ENCODE measurements at regions not wholly inside any gene's neighbourhood (a gene's known extent, or its start where the extent isn't known, plus 50 kb on each side); places are given as distances from the start of the nearest gene placed in this dataset.

DNA sequence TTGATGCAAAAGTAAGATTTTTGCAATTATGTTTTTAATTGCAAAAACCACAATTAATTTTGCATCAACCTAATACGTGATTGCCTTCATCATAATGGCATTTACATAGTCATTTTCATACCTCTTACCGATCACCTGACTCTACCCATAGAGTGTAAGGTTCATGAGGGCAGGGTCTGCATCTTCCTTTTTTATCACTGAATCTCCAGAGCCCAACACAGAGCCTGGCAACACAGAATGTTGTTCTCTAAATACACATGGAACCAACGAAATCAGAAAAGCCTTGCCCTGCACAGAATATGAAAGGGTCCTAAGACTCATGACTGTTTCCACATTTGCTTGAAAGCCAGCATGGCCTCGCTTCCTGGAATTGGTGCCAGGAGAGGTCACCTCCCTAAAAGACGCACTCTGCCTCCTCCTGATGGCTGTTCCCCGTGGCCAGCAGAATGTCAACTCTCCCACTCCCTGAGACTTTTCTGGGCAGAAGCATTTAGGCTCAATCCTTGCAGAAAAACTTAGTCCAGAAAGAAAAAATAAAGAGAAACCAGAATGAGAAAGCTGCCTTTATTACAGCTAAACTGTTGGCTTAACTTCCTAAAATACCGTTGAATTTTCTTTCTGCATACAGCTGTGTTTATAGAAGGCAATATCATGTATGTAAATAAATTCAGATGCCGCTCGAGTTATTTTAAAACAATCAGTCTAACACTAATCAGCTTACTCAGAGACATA, 327.8 kb upstream of the MAF start:
- no peak for DNase-seq (ENCODE audit: low spot score)
- intact Hi-C loops (cut with micrococcal nuclease): no loop called here
- H3K27me3 Mint-ChIP-seq (ENCODE audit: low read depth): peaks cover 6% of the 10 kb centered on the region
- H3K36me3 Mint-ChIP-seq (ENCODE audit: low read depth): no peaks in the 10 kb centered on the region
- no peaks in the 10 kb centered on the region for H3K9me3 Mint-ChIP-seq
- no peak overlapping the region for H3K27ac Mint-ChIP-seq
- no peaks in the 10 kb centered on the region for H3K4me1 Mint-ChIP-seq (ENCODE audit: low read depth)
- H3K4me3 Mint-ChIP-seq (ENCODE audit: low read depth): no peak overlapping the region

DNA sequence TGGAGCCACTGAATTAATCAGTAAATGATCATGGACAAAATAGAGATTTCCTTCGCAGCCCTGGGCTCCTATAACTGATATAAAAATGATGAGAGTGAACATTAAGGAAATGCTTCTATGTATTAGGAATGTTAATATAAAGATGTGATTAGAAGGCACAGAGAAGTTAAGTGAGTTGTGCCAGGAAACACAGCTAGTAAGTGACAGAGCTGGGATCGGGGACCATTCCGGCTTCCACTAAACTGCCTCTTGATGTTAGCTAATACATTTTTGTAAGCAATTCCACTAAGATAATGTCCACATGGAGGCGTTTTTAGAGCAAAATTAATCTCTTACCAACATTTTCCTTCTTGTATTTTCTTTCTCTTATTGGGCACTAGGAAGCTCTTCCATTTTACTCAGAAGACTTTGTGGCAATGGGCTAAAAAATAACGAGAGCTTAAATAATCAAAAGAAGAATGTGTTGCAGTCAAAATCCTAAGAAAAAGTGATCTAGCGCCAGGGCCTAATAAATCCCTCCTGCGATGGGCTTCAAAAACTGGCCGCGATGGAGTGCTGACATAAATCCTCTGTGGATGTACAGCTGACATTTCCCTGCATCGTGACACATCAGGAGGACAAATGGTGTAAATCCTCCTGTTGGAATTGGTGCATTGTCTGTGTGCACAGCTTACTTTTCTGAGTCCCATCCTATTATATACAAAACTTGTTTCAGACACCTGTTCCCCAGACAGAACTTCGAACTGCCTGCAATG, 326.1 kb upstream of the MAF start:
- H3K9me3 Mint-ChIP-seq: no peaks in the 10 kb centered on the region
- no peak overlapping the region for H3K4me3 Mint-ChIP-seq (ENCODE audit: low read depth)
- no peak for DNase-seq (ENCODE audit: low spot score)
- no peaks in the 10 kb centered on the region for H3K4me1 Mint-ChIP-seq (ENCODE audit: low read depth)
- H3K27ac Mint-ChIP-seq: no peak overlapping the region
- peaks cover 6% of the 10 kb centered on the region for H3K27me3 Mint-ChIP-seq (ENCODE audit: low read depth)
- H3K36me3 Mint-ChIP-seq (ENCODE audit: low read depth): no peaks in the 10 kb centered on the region
- intact Hi-C loops (cut with micrococcal nuclease): no loop called here

DNA sequence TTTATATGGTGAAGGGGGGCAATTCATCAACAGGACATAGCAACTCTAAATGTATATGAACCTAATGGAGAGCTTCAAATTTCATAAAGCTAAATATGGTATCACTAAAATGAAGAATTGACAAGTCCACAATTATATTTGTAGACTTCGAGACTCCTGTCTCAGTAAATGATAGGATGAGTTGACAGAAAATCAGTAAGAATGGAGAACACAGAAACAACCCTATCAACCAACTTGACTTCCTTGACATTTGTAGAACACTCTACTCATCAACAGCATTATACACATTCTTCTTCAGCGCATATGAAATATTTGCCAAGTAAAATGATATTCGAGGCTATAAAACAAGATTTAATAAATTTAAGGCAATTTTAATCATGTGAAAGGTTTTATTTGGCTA, 322.9 kb upstream of the MAF start:
- DNase-seq (ENCODE audit: low spot score): no peak
- intact Hi-C loops (cut with micrococcal nuclease): no loop called here
- Mint-ChIP-seq H3K4me1 (ENCODE audit: low read depth) (peaks cover 3% of the 10 kb centered on the region), H3K36me3 (ENCODE audit: low read depth) (no peaks in the 10 kb centered on the region), H3K4me3 (ENCODE audit: low read depth) (no peak overlapping the region), H3K9me3 (no peaks in the 10 kb centered on the region), H3K27ac (no peak overlapping the region), H3K27me3 (ENCODE audit: low read depth) (peaks cover 10% of the 10 kb centered on the region)

DNA sequence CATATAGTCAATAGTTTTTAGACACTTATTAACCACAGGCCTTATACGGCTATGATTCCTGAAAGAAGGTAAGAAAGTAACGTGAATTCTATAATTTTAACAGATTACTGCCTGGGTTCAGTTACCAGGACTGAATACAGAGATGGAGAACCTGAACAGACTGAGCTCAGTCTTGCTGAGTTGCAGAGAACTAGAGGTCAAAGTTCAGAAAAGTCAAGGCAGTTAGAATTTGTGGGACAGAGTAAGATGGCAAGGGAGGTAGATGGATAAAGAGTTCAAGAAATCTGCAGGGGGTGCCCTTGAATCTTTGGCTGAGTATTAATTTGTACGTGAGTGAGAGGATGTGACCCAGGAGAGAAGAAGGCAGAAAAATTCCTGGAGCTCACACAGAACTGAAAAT, 320.1 kb upstream of the MAF start:
- Mint-ChIP-seq H3K27ac (no peak overlapping the region), H3K9me3 (no peaks in the 10 kb centered on the region), H3K27me3 (ENCODE audit: low read depth) (peaks cover 10% of the 10 kb centered on the region), H3K4me1 (ENCODE audit: low read depth) (peaks cover 6% of the 10 kb centered on the region), H3K36me3 (ENCODE audit: low read depth) (no peaks in the 10 kb centered on the region), H3K4me3 (ENCODE audit: low read depth) (no peak overlapping the region)
- no peak for DNase-seq (ENCODE audit: low spot score)
- intact Hi-C loops (cut with micrococcal nuclease): no loop called here

DNA sequence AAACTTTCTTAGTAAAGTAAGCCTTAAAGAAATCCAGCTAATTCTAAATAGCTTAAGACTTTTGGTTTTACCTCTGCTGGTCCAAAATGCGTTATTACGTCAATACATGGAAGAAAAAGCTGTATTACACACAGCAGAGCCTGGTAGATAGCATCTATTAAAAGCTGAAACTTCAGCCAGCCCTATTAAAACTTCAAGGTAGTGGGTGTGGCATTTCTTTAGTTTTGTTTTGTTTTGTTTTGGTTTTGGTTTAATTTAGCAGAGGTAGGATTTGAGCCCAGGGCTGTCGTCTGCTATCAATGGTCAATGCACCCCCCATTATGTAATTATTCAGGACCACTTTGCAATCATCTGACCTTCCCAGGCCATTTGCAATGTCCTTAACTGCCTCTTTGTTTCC, 318.4 kb upstream of the MAF start:
- peaks cover 6% of the 10 kb centered on the region for H3K4me1 Mint-ChIP-seq (ENCODE audit: low read depth)
- DNase-seq (ENCODE audit: low spot score): no peak
- H3K36me3 Mint-ChIP-seq (ENCODE audit: low read depth): no peaks in the 10 kb centered on the region
- H3K9me3 Mint-ChIP-seq: no peaks in the 10 kb centered on the region
- no peak overlapping the region for H3K4me3 Mint-ChIP-seq (ENCODE audit: low read depth)
- H3K27me3 Mint-ChIP-seq (ENCODE audit: low read depth): peaks cover 4% of the 10 kb centered on the region
- intact Hi-C loops (cut with micrococcal nuclease): no loop called here
- H3K27ac Mint-ChIP-seq: no peak overlapping the region

DNA sequence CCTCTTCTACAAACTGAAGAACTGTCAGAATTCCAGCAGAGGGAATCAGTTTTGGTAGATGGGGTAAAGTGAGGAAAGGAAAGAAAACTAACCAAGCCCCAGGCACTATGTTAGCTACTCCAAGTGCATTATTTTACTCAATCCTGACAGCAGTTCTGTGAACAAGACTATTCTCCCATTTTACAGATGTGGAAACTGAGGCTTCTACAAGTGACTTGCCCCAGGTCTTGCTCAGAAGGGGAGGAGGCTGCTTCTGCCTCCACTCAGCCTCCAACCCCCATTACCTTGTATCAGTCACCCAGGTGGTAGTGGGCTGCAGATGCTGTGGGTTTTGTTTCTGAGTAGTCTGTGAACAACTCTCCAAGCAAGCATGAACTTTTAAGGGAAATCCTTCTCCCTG, 315.2 kb upstream of the MAF start:
- no peaks in the 10 kb centered on the region for H3K36me3 Mint-ChIP-seq (ENCODE audit: low read depth)
- H3K4me1 Mint-ChIP-seq (ENCODE audit: low read depth): peaks cover 6% of the 10 kb centered on the region
- intact Hi-C loops (cut with micrococcal nuclease): no loop called here
- DNase-seq (ENCODE audit: low spot score): no peak
- no peak overlapping the region for H3K27ac Mint-ChIP-seq
- H3K27me3 Mint-ChIP-seq (ENCODE audit: low read depth): peaks cover 6% of the 10 kb centered on the region
- no peak overlapping the region for H3K4me3 Mint-ChIP-seq (ENCODE audit: low read depth)
- H3K9me3 Mint-ChIP-seq: no peaks in the 10 kb centered on the region

DNA sequence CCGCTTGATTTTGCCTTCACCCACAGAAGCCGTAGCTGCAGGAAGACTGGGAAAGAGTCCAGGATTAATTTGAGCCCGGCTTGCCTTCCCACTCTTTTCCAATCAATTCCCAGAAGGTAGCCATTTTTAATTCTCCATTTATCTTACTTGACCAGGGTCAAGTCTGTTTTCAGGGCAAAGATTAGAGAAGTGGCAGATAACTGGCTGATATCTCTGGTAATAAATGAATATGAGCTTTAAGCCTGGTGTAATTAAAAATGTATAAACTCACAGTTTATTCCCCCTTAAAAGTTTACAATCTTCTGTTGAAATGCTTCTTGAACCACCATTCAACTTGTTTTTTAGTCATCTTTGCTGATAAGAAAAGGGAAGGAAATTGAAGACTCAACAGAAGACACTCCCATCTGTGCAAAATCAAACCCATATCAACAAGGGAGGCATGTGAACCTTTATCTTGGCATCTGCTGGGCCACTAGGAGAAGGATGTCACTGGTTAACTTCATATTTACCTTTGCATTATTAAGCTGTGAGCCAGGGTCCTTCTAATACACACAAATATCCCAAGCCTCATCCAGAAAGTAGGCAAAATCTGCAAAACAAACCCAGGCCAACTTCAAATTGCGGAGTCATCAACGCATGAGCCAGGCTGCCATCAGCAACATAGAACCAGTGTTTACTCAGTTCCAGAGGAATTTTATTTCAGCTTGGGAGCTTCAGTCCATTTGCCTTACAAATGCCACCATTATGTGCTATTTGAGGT, 314.6 kb upstream of the MAF start:
- no peak overlapping the region for H3K4me3 Mint-ChIP-seq (ENCODE audit: low read depth)
- H3K4me1 Mint-ChIP-seq (ENCODE audit: low read depth): peaks cover 6% of the 10 kb centered on the region
- no peak for DNase-seq (ENCODE audit: low spot score)
- no peaks in the 10 kb centered on the region for H3K9me3 Mint-ChIP-seq
- no peaks in the 10 kb centered on the region for H3K36me3 Mint-ChIP-seq (ENCODE audit: low read depth)
- H3K27ac Mint-ChIP-seq: no peak overlapping the region
- peaks cover 4% of the 10 kb centered on the region for H3K27me3 Mint-ChIP-seq (ENCODE audit: low read depth)
- intact Hi-C loops (cut with micrococcal nuclease): no loop called here

DNA sequence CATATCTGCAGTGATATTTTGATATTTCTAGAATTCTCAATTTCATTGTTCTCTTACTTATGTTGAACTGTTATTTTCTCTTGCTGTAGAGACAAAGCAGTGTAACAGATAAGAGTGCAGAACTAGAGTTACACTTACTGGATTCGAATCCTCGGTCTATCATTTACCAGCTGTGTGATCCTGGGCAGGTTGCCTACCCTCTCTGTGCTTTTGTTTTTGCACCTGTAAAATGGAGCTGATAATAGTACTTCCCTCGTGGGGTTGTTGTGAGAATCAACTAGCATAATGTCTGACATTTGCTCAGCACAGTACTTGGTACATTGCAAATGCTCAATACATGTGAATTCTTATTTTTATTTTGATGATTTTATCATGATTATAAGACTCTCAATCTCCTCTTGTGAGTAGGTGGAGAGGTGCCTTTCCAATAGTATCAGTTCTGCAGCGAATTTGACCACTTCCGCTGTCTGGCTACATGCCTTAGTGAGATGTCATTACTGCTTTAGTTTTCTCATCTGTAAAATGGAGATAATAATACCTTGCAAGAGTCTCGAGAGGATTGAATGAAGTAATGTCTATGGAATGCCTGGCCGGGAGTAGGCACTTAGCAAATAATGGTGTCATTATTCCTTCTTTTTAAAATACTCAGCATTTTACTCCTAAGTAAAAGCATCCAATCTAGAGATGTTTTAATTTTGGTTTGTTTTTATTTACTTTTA, 312.2 kb upstream of the MAF start:
- DNase-seq (ENCODE audit: low spot score): no peak
- intact Hi-C loops (cut with micrococcal nuclease): no loop called here
- Mint-ChIP-seq H3K4me1 (ENCODE audit: low read depth) (peaks cover 3% of the 10 kb centered on the region), H3K36me3 (ENCODE audit: low read depth) (no peaks in the 10 kb centered on the region), H3K27me3 (ENCODE audit: low read depth) (peaks cover 4% of the 10 kb centered on the region), H3K4me3 (ENCODE audit: low read depth) (no peak overlapping the region), H3K9me3 (no peaks in the 10 kb centered on the region), H3K27ac (no peak overlapping the region)

DNA sequence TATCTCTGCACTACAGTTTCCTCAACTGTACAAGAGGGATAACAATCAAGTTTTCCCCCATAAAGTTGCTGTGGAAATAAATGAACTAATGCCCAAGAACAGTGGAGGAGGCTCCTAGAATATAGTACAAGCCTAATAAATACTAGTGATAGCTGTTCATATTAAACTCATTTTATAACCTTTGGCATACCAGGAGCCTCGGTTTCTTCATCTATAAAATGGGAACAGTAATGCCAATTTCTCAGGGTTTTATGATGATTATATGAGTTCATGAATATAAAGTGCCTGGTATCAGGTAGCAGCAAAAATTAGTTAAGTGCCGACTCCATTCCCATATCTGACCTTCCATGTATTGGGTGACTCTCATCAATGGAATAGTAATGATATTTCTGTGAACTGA, 311.1 kb upstream of the MAF start:
- no peak for DNase-seq (ENCODE audit: low spot score)
- Mint-ChIP-seq H3K27ac (no peak overlapping the region), H3K27me3 (ENCODE audit: low read depth) (peaks cover 7% of the 10 kb centered on the region), H3K4me1 (ENCODE audit: low read depth) (no peaks in the 10 kb centered on the region), H3K4me3 (ENCODE audit: low read depth) (no peak overlapping the region), H3K36me3 (ENCODE audit: low read depth) (no peaks in the 10 kb centered on the region), H3K9me3 (no peaks in the 10 kb centered on the region)
- intact Hi-C loops (cut with micrococcal nuclease): no loop called here

DNA sequence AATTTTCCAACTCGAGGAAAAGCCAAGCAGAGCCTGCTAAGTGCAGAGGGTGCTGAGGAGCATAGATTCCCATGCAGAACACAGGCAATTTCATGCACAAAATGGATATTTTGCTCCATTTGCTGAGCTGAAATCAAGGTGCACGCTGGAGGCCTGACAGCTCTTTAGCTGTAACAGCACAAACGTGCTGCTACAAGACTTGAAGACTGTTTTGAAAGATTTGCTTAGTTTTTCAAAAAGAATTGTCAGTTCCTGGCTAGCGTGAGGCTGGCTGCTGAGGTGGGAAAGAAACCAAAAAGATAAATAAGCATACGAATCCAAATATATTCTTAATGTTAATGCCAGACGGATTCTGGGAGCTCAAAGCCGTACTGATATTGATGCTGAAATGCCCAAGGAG, 309.0 kb upstream of the MAF start:
- intact Hi-C loops (cut with micrococcal nuclease): no loop called here
- no peak for DNase-seq (ENCODE audit: low spot score)
- H3K4me3 Mint-ChIP-seq (ENCODE audit: low read depth): no peak overlapping the region
- H3K9me3 Mint-ChIP-seq: no peaks in the 10 kb centered on the region
- H3K4me1 Mint-ChIP-seq (ENCODE audit: low read depth): no peaks in the 10 kb centered on the region
- H3K36me3 Mint-ChIP-seq (ENCODE audit: low read depth): no peaks in the 10 kb centered on the region
- peaks cover 7% of the 10 kb centered on the region for H3K27me3 Mint-ChIP-seq (ENCODE audit: low read depth)
- H3K27ac Mint-ChIP-seq: no peak overlapping the region

DNA sequence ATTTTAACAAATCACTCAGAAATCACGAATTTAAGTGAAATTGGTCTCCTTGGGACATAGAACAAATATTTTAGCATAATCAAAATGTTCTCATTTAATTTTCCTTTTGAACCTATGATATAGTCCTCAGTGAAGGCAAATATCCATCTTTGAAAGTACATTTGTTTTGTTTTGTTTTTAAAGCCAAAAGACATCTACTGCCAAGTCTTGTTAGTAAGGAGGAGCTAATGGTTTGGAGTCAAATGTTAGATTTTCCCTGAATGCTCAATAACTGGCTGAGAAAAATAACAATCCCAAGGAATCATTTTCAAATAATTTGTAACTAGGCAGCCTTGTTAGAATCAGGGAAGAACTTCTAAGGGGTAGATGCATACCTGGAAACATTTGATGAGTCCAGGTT, 302.9 kb upstream of the MAF start:
- no peak for DNase-seq (ENCODE audit: low spot score)
- peaks cover 3% of the 10 kb centered on the region for H3K27me3 Mint-ChIP-seq (ENCODE audit: low read depth)
- no peaks in the 10 kb centered on the region for H3K4me1 Mint-ChIP-seq (ENCODE audit: low read depth)
- H3K9me3 Mint-ChIP-seq: no peaks in the 10 kb centered on the region
- no peak overlapping the region for H3K27ac Mint-ChIP-seq
- intact Hi-C loops (cut with micrococcal nuclease): no loop called here
- H3K36me3 Mint-ChIP-seq (ENCODE audit: low read depth): no peaks in the 10 kb centered on the region
- H3K4me3 Mint-ChIP-seq (ENCODE audit: low read depth): no peak overlapping the region

DNA sequence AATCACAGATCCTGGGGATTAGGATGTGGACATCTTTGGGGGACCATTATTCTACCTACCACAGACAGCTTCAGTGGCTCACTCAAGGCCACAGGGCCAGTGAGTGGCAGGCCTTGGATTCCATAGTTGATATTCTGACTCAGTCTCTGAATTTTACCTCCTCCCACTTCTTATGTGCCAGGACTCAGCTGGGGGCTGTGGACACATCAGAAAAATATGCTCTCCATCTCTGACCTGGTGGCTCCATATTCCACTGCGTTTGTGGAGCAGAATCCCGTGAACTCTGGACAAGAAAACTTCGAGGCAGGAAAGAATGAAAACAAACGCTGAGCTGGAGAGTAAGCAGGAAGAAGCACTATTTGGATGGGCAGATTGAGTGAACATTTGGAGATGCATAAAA, 301.8 kb upstream of the MAF start:
- intact Hi-C loops (cut with micrococcal nuclease): no loop called here
- H3K4me3 Mint-ChIP-seq (ENCODE audit: low read depth): no peak overlapping the region
- no peak overlapping the region for H3K27ac Mint-ChIP-seq
- peaks cover 2% of the 10 kb centered on the region for H3K4me1 Mint-ChIP-seq (ENCODE audit: low read depth)
- H3K9me3 Mint-ChIP-seq: no peaks in the 10 kb centered on the region
- no peak for DNase-seq (ENCODE audit: low spot score)
- peaks cover 4% of the 10 kb centered on the region for H3K27me3 Mint-ChIP-seq (ENCODE audit: low read depth)
- H3K36me3 Mint-ChIP-seq (ENCODE audit: low read depth): no peaks in the 10 kb centered on the region

Measured in activated T-helper 2 cell treated with anti-CD3 and anti-CD28 coated beads, Interferon-gamma antibody, Interleukin-2, Interleukin-4, amounts not matched to agents 10 μg/mL and 5 μg/mL and 100 μg/mL, durations not matched to agents 14 hours and 24 hours and 36 hours (primary cell).